ENCODE measurements at regions not wholly inside any gene's neighbourhood (a gene's known extent, or its start where the extent isn't known, plus 50 kb on each side); places are given as distances from the start of the nearest gene placed in this dataset.
"Not testable (repeated sequence)": the region's sequence is repeated elsewhere in the genome, so short reads cannot be mapped to it uniquely, and the experiment has no call there.

DNA sequence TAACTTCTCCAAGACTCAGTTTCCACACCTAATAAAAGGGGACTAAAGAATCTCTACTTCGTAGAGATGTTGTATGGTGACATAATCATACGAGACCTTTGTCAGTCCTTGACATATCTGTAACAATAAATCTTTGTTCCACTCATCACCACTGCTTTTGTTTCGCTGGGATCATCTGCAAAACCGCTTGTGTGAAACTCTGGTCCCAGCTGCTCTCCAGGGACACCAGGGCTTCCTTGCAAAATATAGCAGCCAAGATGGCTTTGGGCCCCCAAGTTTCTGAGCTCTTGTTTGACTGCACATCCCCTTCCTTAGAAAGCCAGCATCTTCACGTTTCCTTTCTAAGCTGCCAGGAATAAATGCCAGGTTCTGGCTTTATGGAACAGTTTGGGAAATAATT, 110.5 kb upstream of the RRN3 start:
- not testable (repeated sequence) for DNase-seq

DNA sequence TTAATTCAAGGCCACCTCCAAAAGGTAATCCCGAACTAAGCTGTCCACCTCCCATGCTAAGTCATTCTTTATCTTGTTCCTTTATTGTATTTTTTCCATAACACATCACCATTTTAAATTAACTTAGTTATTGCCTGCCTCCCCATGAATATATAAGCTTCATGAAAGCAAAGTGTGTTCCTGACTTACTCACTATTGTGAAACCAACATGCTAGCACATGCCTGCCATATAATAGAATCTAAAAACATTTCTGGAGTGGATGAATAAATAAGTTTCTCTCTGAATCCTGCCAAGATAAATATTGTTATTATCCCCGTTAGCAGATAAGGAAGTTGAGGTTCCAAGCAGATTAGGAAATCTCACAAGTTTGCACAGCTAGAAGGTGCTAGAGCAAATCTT, 98.7 kb upstream of the RRN3 start:
- DNase-seq: not testable (repeated sequence)

DNA sequence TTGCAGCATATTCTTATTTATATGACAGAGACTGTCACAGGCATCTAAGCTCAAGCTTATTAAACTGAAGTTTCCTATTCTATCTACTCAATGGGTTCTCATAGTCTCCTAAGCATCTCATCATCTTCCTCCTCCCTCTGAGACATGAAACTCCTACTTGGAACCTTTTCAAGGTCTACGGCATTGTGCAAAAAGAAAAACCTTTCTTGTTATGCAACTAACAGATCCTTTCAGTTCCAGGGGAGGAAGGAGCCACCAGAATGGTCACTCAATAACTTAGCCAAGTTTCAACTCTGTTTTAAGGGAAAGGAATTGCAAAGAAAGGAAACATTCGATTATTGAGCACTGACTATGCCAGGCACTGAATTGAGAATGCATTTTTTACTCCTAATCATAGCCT, 98.1 kb upstream of the RRN3 start:
- not testable (repeated sequence) for DNase-seq

DNA sequence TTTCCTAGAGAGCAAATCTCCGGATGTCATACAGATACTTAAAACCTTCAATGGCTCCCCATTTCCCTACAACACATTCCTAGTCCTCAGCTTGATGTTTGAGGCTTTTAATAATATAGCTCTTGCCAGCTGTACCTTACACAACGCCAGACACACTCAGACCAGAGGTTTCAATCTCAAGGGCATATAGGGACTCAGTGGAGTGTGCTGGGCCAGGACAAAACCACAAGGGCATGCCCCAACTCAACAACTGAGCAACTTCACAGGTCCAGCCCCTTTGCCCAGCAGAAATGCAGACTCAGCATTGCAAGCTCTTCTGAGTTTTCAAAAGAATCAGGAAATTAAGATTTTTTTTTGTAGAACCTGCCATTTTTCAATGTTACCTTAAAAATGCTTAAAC, 95.4 kb upstream of the RRN3 start:
- DNase-seq: not testable (repeated sequence)
